Kidney (tissue), 13 donors: ENCODE measurements at regions not wholly inside any gene's neighbourhood (a gene's known extent, or its start where the extent isn't known, plus 50 kb on each side); places are given as distances from the start of the nearest gene placed in this dataset.
"Not testable (repeated sequence)": the region's sequence is repeated elsewhere in the genome, so short reads cannot be mapped to it uniquely, and the experiment has no call there.

Source experiments
- DNase-seq, 5 donors: peaks; one replicate each; pipeline ENCODE4 v3.0.0-alpha.2; 2013 to 2020
- FAIRE-seq: peaks from 2 replicates; lab custom pipeline; 2012; peaks lifted over from hg19 to GRCh38; lab: Jason Lieb, UNC
- H3K27ac ChIP-seq, 2 donors: one replicate each; pipeline ENCODE4 v1.7.0; 2013; ENCODE audit warnings: low read depth in 2 of 2, low read length in 2 of 2, inconsistent platforms in 1 of 2
- H3K27me3 ChIP-seq: one replicate; pipeline ENCODE4 v1.7.1; 2013; ENCODE audit warnings: low read length, inconsistent platforms; ENCODE audit not compliant: control insufficient read depth, insufficient read depth
- H3K36me3 ChIP-seq, 3 donors: one replicate each; pipeline versions ENCODE4 v1.7.0 to v1.7.1; 2013; ENCODE audit warnings: low read length in 3 of 3, control low read depth in 1 of 3, inconsistent platforms in 1 of 3; ENCODE audit not compliant: insufficient read depth in 3 of 3, control insufficient read depth in 2 of 3
- H3K4me1 ChIP-seq, 3 donors: one replicate each; pipeline versions ENCODE4 v1.7.0 to v1.7.1; 2013; ENCODE audit warnings: low read length in 3 of 3, inconsistent platforms in 1 of 3, low read depth in 1 of 3; ENCODE audit not compliant: control insufficient read depth in 2 of 3, insufficient read depth in 2 of 3
- H3K4me3 ChIP-seq, 3 donors: one replicate each; pipeline versions ENCODE4 v1.7.0 to v1.8.1; 2013; ENCODE audit warnings: low read length in 3 of 3, control low read depth in 1 of 3, inconsistent platforms in 1 of 3
- H3K9ac ChIP-seq, 3 donors: one replicate each; pipeline versions ENCODE4 v1.7.0 to v1.7.1; 2013; ENCODE audit warnings: low read length in 3 of 3, control low read depth in 1 of 3, inconsistent platforms in 1 of 3
- H3K9me3 ChIP-seq, 3 donors: one replicate each; pipeline versions ENCODE4 v1.7.0 to v1.7.1; 2013; ENCODE audit warnings: low read length in 3 of 3, control low read depth in 1 of 3, inconsistent platforms in 1 of 3; ENCODE audit not compliant: control insufficient read depth in 2 of 3, insufficient read depth in 1 of 3
- CTCF ChIP-seq: IDR thresholded peaks from 3 replicates; pipeline ENCODE4 v1.5.1; 2012; ENCODE audit warnings: mild to moderate bottlenecking, moderate library complexity, borderline replicate concordance; ENCODE audit not compliant: insufficient read depth; ENCODE audit errors: extremely low read depth
- intact Hi-C: fragments of 100-400 bp; cut with DNase I; formaldehyde crosslinking; loops from one replicate; pipeline ENCODE4 v1.11.1; 2022
- donor health status: control.
- donor health status: control.
- donor health status: control.
- donor health status: control.
- donor health status: control.
- donor health status: DM: yes; HTN: yes; CAD: no.
- donor health status: Normal renal cell carcinoma (clear cell type).

- Histone ChIP-seq H3K9me3 (no peaks in the 10 kb centered on the region), H3K9ac (no peak overlapping the region), H3K27me3 (no peaks in the 10 kb centered on the region), H3K4me1 (no peaks in the 10 kb centered on the region), H3K27ac (no peak overlapping the region), H3K36me3 (no peaks in the 10 kb centered on the region), H3K4me3 (no peak overlapping the region)
- DNase-seq (no peak), FAIRE-seq (no peak)
- intact Hi-C loops, result no loop called here
- TF ChIP-seq CTCF, result no peak
Measured at GRCh38 chr13:66074018-66074615, 1156.0 kb downstream of the PCDH9 start.

GRCh38 chr13:66072097-66072496 is 1158.0 kb downstream of the PCDH9 start:
- H3K9ac ChIP-seq, H3K9me3 ChIP-seq, H3K4me1 ChIP-seq, DNase-seq, H3K36me3 ChIP-seq, intact Hi-C loops, H3K27me3 ChIP-seq, H3K27ac ChIP-seq, H3K4me3 ChIP-seq, FAIRE-seq: not testable (repeated sequence)

GRCh38 chr13:66071608-66072007 is 1158.5 kb downstream of the PCDH9 start:
- Histone ChIP-seq H3K27me3 (no peaks in the 10 kb centered on the region), H3K9ac (no peak overlapping the region), H3K36me3 (no peaks in the 10 kb centered on the region), H3K4me1 (no peaks in the 10 kb centered on the region), H3K9me3 (no peaks in the 10 kb centered on the region), H3K4me3 (no peak overlapping the region), H3K27ac (no peak overlapping the region)
- FAIRE-seq (no peak), DNase-seq (no peak)
- no peak for TF ChIP-seq CTCF
- intact Hi-C loops, result no loop called here

GRCh38 chr13:66071029-66071428 is 1159.1 kb downstream of the PCDH9 start:
- H3K36me3 ChIP-seq, result no peaks in the 10 kb centered on the region
- no peaks in the 10 kb centered on the region for H3K4me1 ChIP-seq
- DNase-seq (no peak), FAIRE-seq (no peak)
- TF ChIP-seq CTCF, result no peak
- H3K27ac ChIP-seq, result no peak overlapping the region
- intact Hi-C loops, result no loop called here
- H3K4me3 ChIP-seq, result no peak overlapping the region
- H3K9me3 ChIP-seq, result no peaks in the 10 kb centered on the region
- no peak overlapping the region for H3K9ac ChIP-seq
- no peaks in the 10 kb centered on the region for H3K27me3 ChIP-seq
